HepG2 (cell line): ENCODE measurements at regions not wholly inside any gene's neighbourhood (a gene's known extent, or its start where the extent isn't known, plus 50 kb on each side); places are given as distances from the start of the nearest gene placed in this dataset.

ENCODE experiments used
- EP300 ChIP-seq, 3 experiments: sonication (generic) in 1 of 3; formaldehyde crosslinking in 1 of 3; IDR thresholded peaks; 2 replicates each; pipeline versions ENCODE4 v1.5.1 to v1.6.1; 2011 to 2020; ENCODE audit warnings: low read depth in 2 of 3, low read length in 2 of 3, borderline replicate concordance in 1 of 3, improper control_type of control experiment in 1 of 3, mild to moderate bottlenecking in 1 of 3, missing genetic modification reagents in 1 of 3, moderate library complexity in 1 of 3
- FOXA1 ChIP-seq, 2 experiments: fragments of 450-650 bp in 1 of 2; sonication (generic) in 1 of 2; formaldehyde crosslinking in 1 of 2; IDR thresholded peaks; 2 replicates each; pipeline versions ENCODE4 v1.4.0 to v1.6.1; 2016 to 2020; ENCODE audit warnings: missing genetic modification reagents in 1 of 2
- HDAC1 ChIP-seq: sonication (generic); formaldehyde crosslinking; IDR thresholded peaks from 2 replicates; pipeline ENCODE4 v1.5.1; 2020; ENCODE audit warnings: mild to moderate bottlenecking, missing genetic modification reagents
- HOXA5 ChIP-seq: sonication (generic); formaldehyde crosslinking; IDR thresholded peaks from 2 replicates; pipeline ENCODE4 v1.4.0; 2020; ENCODE audit warnings: missing genetic modification reagents
- KLF11 ChIP-seq: IDR thresholded peaks from 2 replicates; pipeline ENCODE4 v1.6.1; 2016; ENCODE audit warnings: missing compliant biosample characterization
- NFIC ChIP-seq: IDR thresholded peaks from 2 replicates; pipeline ENCODE4 v1.6.1; 2012; ENCODE audit warnings: mild to moderate bottlenecking, low read length, inconsistent platforms
- PAWR ChIP-seq: sonication (generic); formaldehyde crosslinking; IDR thresholded peaks from 2 replicates; pipeline ENCODE4 v1.4.0; 2020; ENCODE audit warnings: missing genetic modification reagents, mild to moderate bottlenecking, borderline replicate concordance
- PPARG ChIP-seq: conservative IDR thresholded peaks from 2 replicates; pipeline ENCODE4 v1.6.1; 2016; ENCODE audit warnings: missing biosample characterization, missing genetic modification reagents
- RARA ChIP-seq: IDR thresholded peaks from 2 replicates; pipeline ENCODE4 v1.6.1; 2016; ENCODE audit warnings: missing genetic modification reagents, missing compliant biosample characterization
- RXRB ChIP-seq: IDR thresholded peaks from 2 replicates; pipeline ENCODE4 v1.6.1; 2016; ENCODE audit warnings: borderline replicate concordance, missing genetic modification reagents, missing compliant biosample characterization
- SOX5 ChIP-seq: IDR thresholded peaks from 2 replicates; pipeline ENCODE4 v1.6.1; 2016; ENCODE audit warnings: borderline replicate concordance
- SOX6 ChIP-seq, 2 experiments: fragments of 450-650 bp in 1 of 2; sonication (generic) in 1 of 2; formaldehyde crosslinking in 1 of 2; IDR thresholded peaks; 2 replicates each; pipeline versions ENCODE4 v1.4.0 to v1.6.1; 2017 to 2020; ENCODE audit warnings: antibody characterized with exemption in 1 of 2, mild to moderate bottlenecking in 1 of 2, missing genetic modification reagents in 1 of 2
- ZSCAN12 ChIP-seq: sonication (generic); formaldehyde crosslinking; IDR thresholded peaks from 2 replicates; pipeline ENCODE4 v1.9.0; 2021; ENCODE audit warnings: mild to moderate bottlenecking, missing genetic modification reagents
- TF ChIP-seq, protein P1 (sequence below): sonication (generic); formaldehyde crosslinking; IDR thresholded peaks from 2 replicates; pipeline ENCODE4 v1.5.1; 2020; ENCODE audit warnings: mild to moderate bottlenecking, missing genetic modification reagents, borderline replicate concordance
- TF ChIP-seq, protein P2 (sequence below): sonication (generic); formaldehyde crosslinking; IDR thresholded peaks from 2 replicates; pipeline ENCODE4 v1.4.0; 2020; ENCODE audit warnings: mild to moderate bottlenecking, missing genetic modification reagents, borderline replicate concordance
- TF ChIP-seq, protein P3 (sequence below): sonication (generic); formaldehyde crosslinking; IDR thresholded peaks from 2 replicates; pipeline ENCODE4 v1.4.0; 2020; ENCODE audit warnings: low read depth, mild to moderate bottlenecking, missing genetic modification reagents

DNA sequence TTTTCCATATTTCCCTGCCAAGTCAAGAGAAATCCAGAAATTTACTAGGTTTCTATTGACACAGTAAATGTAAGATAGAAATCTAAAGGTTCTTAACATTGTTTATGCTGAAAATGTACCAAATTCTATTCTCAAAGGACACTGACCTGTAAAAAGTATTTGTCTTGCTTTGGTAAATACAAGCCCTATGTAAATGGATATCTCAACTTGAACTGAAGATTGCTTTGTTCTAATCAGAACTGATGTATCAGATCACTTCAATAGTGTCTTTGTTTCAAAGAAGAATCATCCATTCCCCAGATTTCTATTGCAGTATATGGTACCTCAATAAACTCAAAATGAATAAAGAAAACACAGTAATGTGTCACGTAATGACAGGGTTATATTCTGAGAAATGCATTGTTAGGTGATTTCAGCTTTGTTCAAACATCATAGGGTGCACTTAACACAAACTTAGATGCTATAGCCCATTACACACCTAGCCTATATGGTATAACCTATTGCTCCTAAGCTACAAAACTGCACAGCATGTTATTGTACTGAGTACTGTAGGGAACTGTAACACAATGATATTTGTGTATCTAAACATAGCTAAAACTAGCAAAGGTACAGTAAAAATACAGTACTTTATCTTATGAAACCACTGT is 143.5 kb upstream of the NECTIN3 start (continued):
- no peak for TF ChIP-seq SOX6 (IDR thresholded peaks at IDR 0.05)
- peak; percentile 82; the same call in 1 of the 2 replicates for TF ChIP-seq SOX6 (CRISPR knock-in tag; IDR thresholded peaks at IDR 0.05)
- no peak for TF ChIP-seq PAWR (CRISPR knock-in tag)
- peak; percentile 77; the same call in 1 of the 2 replicates for TF ChIP-seq NFIC
- no peak for TF ChIP-seq KLF11 (CRISPR knock-in tag)
- peak; percentile 94 for TF ChIP-seq SOX5 (CRISPR knock-in tag)
- TF ChIP-seq, protein P1, sequence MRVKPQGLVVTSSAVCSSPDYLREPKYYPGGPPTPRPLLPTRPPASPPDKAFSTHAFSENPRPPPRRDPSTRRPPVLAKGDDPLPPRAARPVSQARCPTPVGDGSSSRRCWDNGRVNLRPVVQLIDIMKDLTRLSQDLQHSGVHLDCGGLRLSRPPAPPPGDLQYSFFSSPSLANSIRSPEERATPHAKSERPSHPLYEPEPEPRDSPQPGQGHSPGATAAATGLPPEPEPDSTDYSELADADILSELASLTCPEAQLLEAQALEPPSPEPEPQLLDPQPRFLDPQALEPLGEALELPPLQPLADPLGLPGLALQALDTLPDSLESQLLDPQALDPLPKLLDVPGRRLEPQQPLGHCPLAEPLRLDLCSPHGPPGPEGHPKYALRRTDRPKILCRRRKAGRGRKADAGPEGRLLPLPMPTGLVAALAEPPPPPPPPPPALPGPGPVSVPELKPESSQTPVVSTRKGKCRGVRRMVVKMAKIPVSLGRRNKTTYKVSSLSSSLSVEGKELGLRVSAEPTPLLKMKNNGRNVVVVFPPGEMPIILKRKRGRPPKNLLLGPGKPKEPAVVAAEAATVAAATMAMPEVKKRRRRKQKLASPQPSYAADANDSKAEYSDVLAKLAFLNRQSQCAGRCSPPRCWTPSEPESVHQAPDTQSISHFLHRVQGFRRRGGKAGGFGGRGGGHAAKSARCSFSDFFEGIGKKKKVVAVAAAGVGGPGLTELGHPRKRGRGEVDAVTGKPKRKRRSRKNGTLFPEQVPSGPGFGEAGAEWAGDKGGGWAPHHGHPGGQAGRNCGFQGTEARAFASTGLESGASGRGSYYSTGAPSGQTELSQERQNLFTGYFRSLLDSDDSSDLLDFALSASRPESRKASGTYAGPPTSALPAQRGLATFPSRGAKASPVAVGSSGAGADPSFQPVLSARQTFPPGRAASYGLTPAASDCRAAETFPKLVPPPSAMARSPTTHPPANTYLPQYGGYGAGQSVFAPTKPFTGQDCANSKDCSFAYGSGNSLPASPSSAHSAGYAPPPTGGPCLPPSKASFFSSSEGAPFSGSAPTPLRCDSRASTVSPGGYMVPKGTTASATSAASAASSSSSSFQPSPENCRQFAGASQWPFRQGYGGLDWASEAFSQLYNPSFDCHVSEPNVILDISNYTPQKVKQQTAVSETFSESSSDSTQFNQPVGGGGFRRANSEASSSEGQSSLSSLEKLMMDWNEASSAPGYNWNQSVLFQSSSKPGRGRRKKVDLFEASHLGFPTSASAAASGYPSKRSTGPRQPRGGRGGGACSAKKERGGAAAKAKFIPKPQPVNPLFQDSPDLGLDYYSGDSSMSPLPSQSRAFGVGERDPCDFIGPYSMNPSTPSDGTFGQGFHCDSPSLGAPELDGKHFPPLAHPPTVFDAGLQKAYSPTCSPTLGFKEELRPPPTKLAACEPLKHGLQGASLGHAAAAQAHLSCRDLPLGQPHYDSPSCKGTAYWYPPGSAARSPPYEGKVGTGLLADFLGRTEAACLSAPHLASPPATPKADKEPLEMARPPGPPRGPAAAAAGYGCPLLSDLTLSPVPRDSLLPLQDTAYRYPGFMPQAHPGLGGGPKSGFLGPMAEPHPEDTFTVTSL (CRISPR knock-in tag) = peak; percentile 43; the same call in 1 of the 2 replicates
- TF ChIP-seq HDAC1 (CRISPR knock-in tag) = no peak
- TF ChIP-seq, protein P2, sequence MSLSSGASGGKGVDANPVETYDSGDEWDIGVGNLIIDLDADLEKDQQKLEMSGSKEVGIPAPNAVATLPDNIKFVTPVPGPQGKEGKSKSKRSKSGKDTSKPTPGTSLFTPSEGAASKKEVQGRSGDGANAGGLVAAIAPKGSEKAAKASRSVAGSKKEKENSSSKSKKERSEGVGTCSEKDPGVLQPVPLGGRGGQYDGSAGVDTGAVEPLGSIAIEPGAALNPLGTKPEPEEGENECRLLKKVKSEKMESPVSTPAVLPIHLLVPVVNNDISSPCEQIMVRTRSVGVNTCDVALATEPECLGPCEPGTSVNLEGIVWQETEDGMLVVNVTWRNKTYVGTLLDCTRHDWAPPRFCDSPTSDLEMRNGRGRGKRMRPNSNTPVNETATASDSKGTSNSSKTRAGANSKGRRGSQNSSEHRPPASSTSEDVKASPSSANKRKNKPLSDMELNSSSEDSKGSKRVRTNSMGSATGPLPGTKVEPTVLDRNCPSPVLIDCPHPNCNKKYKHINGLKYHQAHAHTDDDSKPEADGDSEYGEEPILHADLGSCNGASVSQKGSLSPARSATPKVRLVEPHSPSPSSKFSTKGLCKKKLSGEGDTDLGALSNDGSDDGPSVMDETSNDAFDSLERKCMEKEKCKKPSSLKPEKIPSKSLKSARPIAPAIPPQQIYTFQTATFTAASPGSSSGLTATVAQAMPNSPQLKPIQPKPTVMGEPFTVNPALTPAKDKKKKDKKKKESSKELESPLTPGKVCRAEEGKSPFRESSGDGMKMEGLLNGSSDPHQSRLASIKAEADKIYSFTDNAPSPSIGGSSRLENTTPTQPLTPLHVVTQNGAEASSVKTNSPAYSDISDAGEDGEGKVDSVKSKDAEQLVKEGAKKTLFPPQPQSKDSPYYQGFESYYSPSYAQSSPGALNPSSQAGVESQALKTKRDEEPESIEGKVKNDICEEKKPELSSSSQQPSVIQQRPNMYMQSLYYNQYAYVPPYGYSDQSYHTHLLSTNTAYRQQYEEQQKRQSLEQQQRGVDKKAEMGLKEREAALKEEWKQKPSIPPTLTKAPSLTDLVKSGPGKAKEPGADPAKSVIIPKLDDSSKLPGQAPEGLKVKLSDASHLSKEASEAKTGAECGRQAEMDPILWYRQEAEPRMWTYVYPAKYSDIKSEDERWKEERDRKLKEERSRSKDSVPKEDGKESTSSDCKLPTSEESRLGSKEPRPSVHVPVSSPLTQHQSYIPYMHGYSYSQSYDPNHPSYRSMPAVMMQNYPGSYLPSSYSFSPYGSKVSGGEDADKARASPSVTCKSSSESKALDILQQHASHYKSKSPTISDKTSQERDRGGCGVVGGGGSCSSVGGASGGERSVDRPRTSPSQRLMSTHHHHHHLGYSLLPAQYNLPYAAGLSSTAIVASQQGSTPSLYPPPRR (CRISPR knock-in tag) = peak; percentile 39; the same call in 1 of the 2 replicates
- TF ChIP-seq FOXA1 (IDR thresholded peaks at IDR 0.05) = no peak
- TF ChIP-seq FOXA1 (CRISPR knock-in tag; IDR thresholded peaks at IDR 0.05) = peak; percentile 71
- no peak for TF ChIP-seq ZSCAN12 (CRISPR knock-in tag)
- TF ChIP-seq, protein P3, sequence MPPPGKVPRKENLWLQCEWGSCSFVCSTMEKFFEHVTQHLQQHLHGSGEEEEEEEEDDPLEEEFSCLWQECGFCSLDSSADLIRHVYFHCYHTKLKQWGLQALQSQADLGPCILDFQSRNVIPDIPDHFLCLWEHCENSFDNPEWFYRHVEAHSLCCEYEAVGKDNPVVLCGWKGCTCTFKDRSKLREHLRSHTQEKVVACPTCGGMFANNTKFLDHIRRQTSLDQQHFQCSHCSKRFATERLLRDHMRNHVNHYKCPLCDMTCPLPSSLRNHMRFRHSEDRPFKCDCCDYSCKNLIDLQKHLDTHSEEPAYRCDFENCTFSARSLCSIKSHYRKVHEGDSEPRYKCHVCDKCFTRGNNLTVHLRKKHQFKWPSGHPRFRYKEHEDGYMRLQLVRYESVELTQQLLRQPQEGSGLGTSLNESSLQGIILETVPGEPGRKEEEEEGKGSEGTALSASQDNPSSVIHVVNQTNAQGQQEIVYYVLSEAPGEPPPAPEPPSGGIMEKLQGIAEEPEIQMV = no peak
- no peak for TF ChIP-seq HOXA5 (CRISPR knock-in tag)
- peak; percentile 63 for TF ChIP-seq RARA (CRISPR knock-in tag)
- peak in 1 of 2 experiments; percentile 70; a peak in 2 of 4 replicates for TF ChIP-seq EP300 (IDR thresholded peaks at IDR 0.05; ENCODE audit: low read depth in 2 of 2, low read length in 2 of 2)
- no peak for TF ChIP-seq EP300 (CRISPR knock-in tag; IDR thresholded peaks at IDR 0.05; ENCODE audit: borderline replicate concordance)
- 0 out of 2 replicates have a peak, but pooled peaks have one; percentile 32 for TF ChIP-seq PPARG (CRISPR knock-in tag)
- TF ChIP-seq RXRB (CRISPR knock-in tag) = peak; percentile 78
